ENCODE measurements at regions not wholly inside any gene's neighbourhood (a gene's known extent, or its start where the extent isn't known, plus 50 kb on each side); places are given as distances from the start of the nearest gene placed in this dataset.

DNA sequence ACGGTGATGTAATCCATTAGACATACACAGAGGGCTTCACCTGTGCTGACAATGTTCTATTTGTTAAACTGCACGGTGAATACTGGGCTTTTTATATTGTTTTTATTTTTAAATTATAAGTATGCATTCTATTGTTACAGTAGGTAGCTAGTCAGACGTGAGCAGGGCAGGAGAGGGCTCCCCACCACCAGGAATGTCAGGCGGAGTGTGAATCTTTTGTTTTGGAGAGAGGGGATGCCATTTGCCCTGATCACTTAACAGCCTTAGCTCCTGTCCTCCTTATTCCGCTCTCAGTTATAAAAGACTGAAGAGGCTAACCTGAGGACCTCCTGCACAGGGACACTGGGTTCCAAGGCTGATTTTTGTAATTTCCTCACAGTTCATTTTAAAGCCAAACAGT is 151.6 kb upstream of the TAPT1 start:
- no TSS peak for BruUV-seq (replicated peaks)
- H3K27ac ChIP-seq (ENCODE audit: insufficient read depth, low read depth, low read length), result no peak overlapping the region
- TF ChIP-seq POLR2AphosphoS5 (IDR thresholded peaks at IDR 0.05; ENCODE audit: insufficient read depth, low read depth, low read length), result no peak
- intact Hi-C loops (cut with micrococcal nuclease), result no loop called here
- no peak overlapping the region for H2AFZ ChIP-seq (ENCODE audit: low read depth, low read length)
- POLR2A ChIA-PET, result no interaction called here
- DNase-seq (ENCODE audit: low read depth, low spot score), result no peak
- CTCF ChIA-PET, result no interaction called here
- no peaks in the 10 kb centered on the region for H4K20me1 ChIP-seq (replicated peaks; ENCODE audit: control insufficient read depth, extremely low read depth, insufficient read depth, low read length)
- H3K9ac ChIP-seq (replicated peaks; ENCODE audit: extremely low read depth, insufficient read depth, low read length), result no peak overlapping the region
- no peaks in the 10 kb centered on the region for H3K79me2 ChIP-seq (ENCODE audit: control insufficient read depth, insufficient read depth, low read length)
- H3K36me3 ChIP-seq (ENCODE audit: control insufficient read depth in 2 of 2, extremely low read depth in 1 of 2, insufficient read depth in 2 of 2, low read length in 2 of 2), result no peaks in the 10 kb centered on the region
- no peak for FAIRE-seq
- H3K9me1 ChIP-seq (replicated peaks; ENCODE audit: control insufficient read depth, extremely low read depth, insufficient read depth, low read length), result no peaks in the 10 kb centered on the region
- no peaks in the 10 kb centered on the region for H3K4me1 ChIP-seq (ENCODE audit: control insufficient read depth, extremely low read depth, insufficient read depth, low read length)
- no peaks in the 10 kb centered on the region for H3K9me3 ChIP-seq (replicated peaks; ENCODE audit: control insufficient read depth, insufficient read depth, low read length)
- no peak overlapping the region for H3K4me3 ChIP-seq (replicated peaks in 1 of 3; ENCODE audit: insufficient read depth in 1 of 3, low read depth in 1 of 3, low read length in 3 of 3)
- peaks cover 0 to 2% of the 10 kb centered on the region in 2 experiments for H3K27me3 ChIP-seq (ENCODE audit: control insufficient read depth in 2 of 2, insufficient read depth in 2 of 2, low read length in 2 of 2)
- no peak overlapping the region for H3K4me2 ChIP-seq (ENCODE audit: insufficient read depth, low read length)
- dilution Hi-C loops (cut with MboI; ENCODE audit: extremely low pct_ligation_motif_present, low sequenced_read_pairs), result no loop called here

DNA sequence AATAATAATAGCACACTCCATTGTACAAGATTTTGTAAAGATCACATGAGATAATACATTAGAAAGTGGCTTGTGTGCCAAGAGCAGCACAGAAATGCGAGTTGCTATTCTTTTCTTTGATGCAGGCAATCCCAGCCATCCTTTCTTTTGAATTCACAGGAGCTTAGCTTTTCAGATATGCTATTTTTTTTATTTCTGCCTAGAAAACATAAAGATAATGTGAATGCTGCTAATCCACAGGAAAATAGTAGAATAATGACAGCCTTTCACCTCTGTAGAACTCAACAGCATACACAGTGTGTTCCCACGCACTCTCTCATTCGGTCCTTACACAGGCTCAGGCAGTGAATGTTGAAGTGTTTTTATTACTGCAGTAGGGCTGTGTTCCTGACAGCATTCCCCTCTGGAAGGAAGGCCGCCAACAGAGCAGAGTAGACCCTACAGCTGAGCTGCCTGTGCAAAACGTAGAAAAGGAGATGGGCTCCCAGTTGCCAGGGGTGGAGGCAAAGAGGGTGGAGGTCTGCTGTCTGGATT is 138.8 kb upstream of the TAPT1 start:
- ChIA-PET CTCF (no interaction called here), POLR2A (no interaction called here)
- TF ChIP-seq, protein P1, sequence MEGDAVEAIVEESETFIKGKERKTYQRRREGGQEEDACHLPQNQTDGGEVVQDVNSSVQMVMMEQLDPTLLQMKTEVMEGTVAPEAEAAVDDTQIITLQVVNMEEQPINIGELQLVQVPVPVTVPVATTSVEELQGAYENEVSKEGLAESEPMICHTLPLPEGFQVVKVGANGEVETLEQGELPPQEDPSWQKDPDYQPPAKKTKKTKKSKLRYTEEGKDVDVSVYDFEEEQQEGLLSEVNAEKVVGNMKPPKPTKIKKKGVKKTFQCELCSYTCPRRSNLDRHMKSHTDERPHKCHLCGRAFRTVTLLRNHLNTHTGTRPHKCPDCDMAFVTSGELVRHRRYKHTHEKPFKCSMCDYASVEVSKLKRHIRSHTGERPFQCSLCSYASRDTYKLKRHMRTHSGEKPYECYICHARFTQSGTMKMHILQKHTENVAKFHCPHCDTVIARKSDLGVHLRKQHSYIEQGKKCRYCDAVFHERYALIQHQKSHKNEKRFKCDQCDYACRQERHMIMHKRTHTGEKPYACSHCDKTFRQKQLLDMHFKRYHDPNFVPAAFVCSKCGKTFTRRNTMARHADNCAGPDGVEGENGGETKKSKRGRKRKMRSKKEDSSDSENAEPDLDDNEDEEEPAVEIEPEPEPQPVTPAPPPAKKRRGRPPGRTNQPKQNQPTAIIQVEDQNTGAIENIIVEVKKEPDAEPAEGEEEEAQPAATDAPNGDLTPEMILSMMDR (IDR thresholded peaks at IDR 0.05; ENCODE audit: extremely low read depth in 1 of 2, insufficient read depth in 1 of 2, low read depth in 1 of 2, low read length in 2 of 2), result no peak
- no peak for TF ChIP-seq POLR2A (IDR thresholded peaks at IDR 0.05; ENCODE audit: low read depth, low read length)
- TF ChIP-seq JUN (IDR thresholded peaks at IDR 0.05; ENCODE audit: borderline replicate concordance, insufficient read depth, insufficient read length, low read depth), result no peak
- no peak for TF ChIP-seq GATA2 (IDR thresholded peaks at IDR 0.05; ENCODE audit: insufficient read depth, insufficient read length, low read depth, low read length)
- no peak for TF ChIP-seq MYC (IDR thresholded peaks at IDR 0.05; ENCODE audit: low read depth, low read length)
- TF ChIP-seq EZH2 (IDR thresholded peaks at IDR 0.05; ENCODE audit: borderline replicate concordance, low read depth, low read length, severe bottlenecking), result no peak
- TF ChIP-seq, protein P2, sequence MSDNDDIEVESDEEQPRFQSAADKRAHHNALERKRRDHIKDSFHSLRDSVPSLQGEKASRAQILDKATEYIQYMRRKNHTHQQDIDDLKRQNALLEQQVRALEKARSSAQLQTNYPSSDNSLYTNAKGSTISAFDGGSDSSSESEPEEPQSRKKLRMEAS (IDR thresholded peaks at IDR 0.05; ENCODE audit: insufficient read depth, insufficient read length), result no peak
- no peak for TF ChIP-seq POLR2AphosphoS5 (IDR thresholded peaks at IDR 0.05; ENCODE audit: insufficient read depth, low read depth, low read length)
- no peak for TF ChIP-seq FOS (IDR thresholded peaks at IDR 0.05; ENCODE audit: borderline replicate concordance, insufficient read depth, low read length)
- H2AFZ ChIP-seq (ENCODE audit: low read depth, low read length), result no peak overlapping the region
- no peaks in the 10 kb centered on the region for H3K79me2 ChIP-seq (ENCODE audit: control insufficient read depth, insufficient read depth, low read length)
- peaks cover 0 to 3% of the 10 kb centered on the region in 2 experiments for H3K27me3 ChIP-seq (ENCODE audit: control insufficient read depth in 2 of 2, insufficient read depth in 2 of 2, low read length in 2 of 2)
- H3K9me1 ChIP-seq (replicated peaks; ENCODE audit: control insufficient read depth, extremely low read depth, insufficient read depth, low read length), result no peaks in the 10 kb centered on the region
- dilution Hi-C loops (cut with MboI; ENCODE audit: extremely low pct_ligation_motif_present, low sequenced_read_pairs) (no loop called here), intact Hi-C loops (cut with micrococcal nuclease) (no loop called here)
- DNase-seq (ENCODE audit: low read depth, low spot score) (no peak), FAIRE-seq (no peak)
- BruUV-seq (replicated peaks), result no TSS peak
- H3K36me3 ChIP-seq (ENCODE audit: control insufficient read depth in 2 of 2, extremely low read depth in 1 of 2, insufficient read depth in 2 of 2, low read length in 2 of 2), result no peaks in the 10 kb centered on the region
- no peaks in the 10 kb centered on the region for H4K20me1 ChIP-seq (replicated peaks; ENCODE audit: control insufficient read depth, extremely low read depth, insufficient read depth, low read length)
- no peak overlapping the region for H3K4me3 ChIP-seq (replicated peaks in 1 of 3; ENCODE audit: insufficient read depth in 1 of 3, low read depth in 1 of 3, low read length in 3 of 3)
- no peak overlapping the region for H3K9ac ChIP-seq (replicated peaks; ENCODE audit: extremely low read depth, insufficient read depth, low read length)
- H3K9me3 ChIP-seq (replicated peaks; ENCODE audit: control insufficient read depth, insufficient read depth, low read length), result no peaks in the 10 kb centered on the region
- H3K27ac ChIP-seq (ENCODE audit: insufficient read depth, low read depth, low read length), result no peak overlapping the region
- H3K4me2 ChIP-seq (ENCODE audit: insufficient read depth, low read length), result no peak overlapping the region
- no peaks in the 10 kb centered on the region for H3K4me1 ChIP-seq (ENCODE audit: control insufficient read depth, extremely low read depth, insufficient read depth, low read length)

Data from endothelial cell of umbilical vein (primary cell).